ENCODE measurements at regions not wholly inside any gene's neighbourhood (a gene's known extent, or its start where the extent isn't known, plus 50 kb on each side); places are given as distances from the start of the nearest gene placed in this dataset.

GRCh38 chr6:90653750-90654149 is 66.9 kb upstream of the MAP3K7 start:
- TF ChIP-seq POLR2A (IDR thresholded peaks at IDR 0.05; ENCODE audit: extremely low read depth, insufficient read length) (no peak), CTCF (IDR thresholded peaks at IDR 0.05; ENCODE audit: low read depth, low read length) (no peak), MAX (IDR thresholded peaks at IDR 0.05; ENCODE audit: low read depth, low read length) (no peak), MYC (IDR thresholded peaks at IDR 0.05; ENCODE audit: low read depth, low read length) (no peak)
